ENCODE measurements at regions not wholly inside any gene's neighbourhood (a gene's known extent, or its start where the extent isn't known, plus 50 kb on each side); places are given as distances from the start of the nearest gene placed in this dataset.
"Not testable (repeated sequence)": the region's sequence is repeated elsewhere in the genome, so short reads cannot be mapped to it uniquely, and the experiment has no call there.

DNA sequence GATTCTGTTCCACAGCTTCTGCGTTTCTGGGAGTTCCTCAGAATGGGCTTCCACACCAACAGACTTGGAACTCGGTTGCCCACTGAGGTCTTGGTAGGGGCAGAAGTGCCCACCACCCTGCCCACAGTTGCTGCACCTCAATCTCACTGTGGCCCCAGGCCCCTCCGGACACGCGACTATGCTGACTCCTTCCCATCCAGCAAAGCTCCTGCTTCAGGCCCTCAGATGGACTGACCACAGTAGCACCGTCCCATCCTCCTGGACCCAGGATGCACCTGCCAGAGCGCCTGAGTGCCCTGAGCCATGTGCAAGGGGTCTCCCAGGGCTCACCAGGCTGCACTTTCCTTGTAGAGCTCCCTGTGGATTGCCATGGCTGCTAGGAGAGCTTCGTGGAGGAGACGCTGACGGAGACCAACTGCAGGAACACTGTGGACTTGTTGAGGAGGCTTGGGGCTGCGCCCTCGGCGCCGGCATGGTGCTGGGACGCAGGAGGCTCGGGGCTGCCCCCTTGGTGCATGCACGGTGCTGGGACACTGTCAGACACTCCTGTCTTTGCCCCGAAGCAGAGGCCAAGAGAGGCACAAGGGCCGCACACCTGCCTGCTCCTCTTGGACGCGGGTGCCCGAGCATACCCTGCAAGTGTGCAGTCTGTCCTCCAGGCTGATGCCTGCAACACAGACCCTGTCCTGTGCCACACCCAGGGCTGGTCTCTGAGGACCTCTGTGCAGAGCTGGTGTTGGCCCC lies 201.3 kb downstream of the LIPI start:
- not testable (repeated sequence) for H4K8ac ChIP-seq (replicated peaks; ENCODE audit: insufficient read length, low read depth, low read length); H2BK15ac ChIP-seq (ENCODE audit: low read depth, low read length); H3K14ac ChIP-seq (ENCODE audit: insufficient read depth, low read length); H3K4me1 Mint-ChIP-seq; H3K4me1 ChIP-seq (ENCODE audit: insufficient read depth, low read length); H2BK20ac ChIP-seq (ENCODE audit: low read depth, low read length, poor library complexity, severe bottlenecking); H3K27me3 Mint-ChIP-seq (ENCODE audit: low read depth); H4K91ac ChIP-seq (ENCODE audit: insufficient read length, low read depth, low read length); H3K4me3 Mint-ChIP-seq; H3K9ac ChIP-seq (ENCODE audit: extremely low read depth, insufficient read length, low read length); H3T11ph ChIP-seq (ENCODE audit: low read length); H4K20me1 ChIP-seq (ENCODE audit: control insufficient read depth, insufficient read depth, insufficient read length); H3K27ac ChIP-seq (ENCODE audit: insufficient read length, low read depth, low read length); H3K23me2 ChIP-seq (ENCODE audit: insufficient read length, low read depth, low read length, poor library complexity, severe bottlenecking); H2AFZ ChIP-seq (ENCODE audit: low read length); H2BK12ac ChIP-seq (ENCODE audit: insufficient read length, low read depth, low read length); H3K4me2 ChIP-seq (ENCODE audit: insufficient read depth, insufficient read length, low read length); H2BK120ac ChIP-seq (ENCODE audit: low read depth, low read length, poor library complexity, severe bottlenecking); H3K79me1 ChIP-seq (ENCODE audit: insufficient read depth, low read depth, low read length, poor library complexity, severe bottlenecking); H3K56ac ChIP-seq (ENCODE audit: insufficient read length, low read depth, low read length); H3K79me2 ChIP-seq (ENCODE audit: insufficient read depth, low read length); H2AK5ac ChIP-seq (ENCODE audit: insufficient read length, low read length); H3K27ac Mint-ChIP-seq; H3K4ac ChIP-seq (ENCODE audit: low read depth, low read length); H3K23ac ChIP-seq (ENCODE audit: insufficient read length, low read depth, low read length); H2BK5ac ChIP-seq (ENCODE audit: insufficient read length, low read length); DNase-seq; H3K27me3 ChIP-seq (ENCODE audit: insufficient read depth, low read length); H3K18ac ChIP-seq (ENCODE audit: insufficient read length, low read depth, low read length); H4K5ac ChIP-seq (ENCODE audit: insufficient read length, low read depth, low read length)
- Mint-ChIP-seq H3K36me3 (ENCODE audit: insufficient read depth in 1 of 3, low read depth in 3 of 3) (peaks cover 4 to 11% (median 8%) of the 10 kb centered on the region in 3 experiments; a peak in 6 of 7 replicates), H3K9me3 (peaks cover 57 to 74% of the 10 kb centered on the region in 2 experiments)
- WGBS (ENCODE audit: extremely low coverage, insufficient read length, low lambda C conversion rate) = no CpG with 5 or more reads among the region's 22 CpGs
- H3K9me3 ChIP-seq (ENCODE audit: control insufficient read depth, low read depth, low read length) = peaks cover 24% of the 10 kb centered on the region

- H3K27ac ChIP-seq (ENCODE audit: insufficient read length, low read depth, low read length); H3K18ac ChIP-seq (ENCODE audit: insufficient read length, low read depth, low read length); H2BK20ac ChIP-seq (ENCODE audit: low read depth, low read length, poor library complexity, severe bottlenecking); H3K4me1 ChIP-seq (ENCODE audit: insufficient read depth, low read length); H3K79me2 ChIP-seq (ENCODE audit: insufficient read depth, low read length); H2AK5ac ChIP-seq (ENCODE audit: insufficient read length, low read length); H4K91ac ChIP-seq (ENCODE audit: insufficient read length, low read depth, low read length); H2AFZ ChIP-seq (ENCODE audit: low read length); H3K4ac ChIP-seq (ENCODE audit: low read depth, low read length); DNase-seq; H3K4me1 Mint-ChIP-seq; H2BK12ac ChIP-seq (ENCODE audit: insufficient read length, low read depth, low read length); H3K79me1 ChIP-seq (ENCODE audit: insufficient read depth, low read depth, low read length, poor library complexity, severe bottlenecking); H2BK15ac ChIP-seq (ENCODE audit: low read depth, low read length); H4K8ac ChIP-seq (replicated peaks; ENCODE audit: insufficient read length, low read depth, low read length); H3K27ac Mint-ChIP-seq; H4K5ac ChIP-seq (ENCODE audit: insufficient read length, low read depth, low read length); H3K27me3 Mint-ChIP-seq (ENCODE audit: low read depth); H4K20me1 ChIP-seq (ENCODE audit: control insufficient read depth, insufficient read depth, insufficient read length); H2BK5ac ChIP-seq (ENCODE audit: insufficient read length, low read length); H2BK120ac ChIP-seq (ENCODE audit: low read depth, low read length, poor library complexity, severe bottlenecking); H3K4me2 ChIP-seq (ENCODE audit: insufficient read depth, insufficient read length, low read length); H3K23me2 ChIP-seq (ENCODE audit: insufficient read length, low read depth, low read length, poor library complexity, severe bottlenecking); H3K14ac ChIP-seq (ENCODE audit: insufficient read depth, low read length); H3K9ac ChIP-seq (ENCODE audit: extremely low read depth, insufficient read length, low read length); H3K56ac ChIP-seq (ENCODE audit: insufficient read length, low read depth, low read length); H3K23ac ChIP-seq (ENCODE audit: insufficient read length, low read depth, low read length); H3K27me3 ChIP-seq (ENCODE audit: insufficient read depth, low read length); H3K4me3 Mint-ChIP-seq; H3T11ph ChIP-seq (ENCODE audit: low read length): not testable (repeated sequence)
- H3K9me3 ChIP-seq (ENCODE audit: control insufficient read depth, low read depth, low read length) = peaks cover 24% of the 10 kb centered on the region
- Mint-ChIP-seq H3K36me3 (ENCODE audit: insufficient read depth in 1 of 3, low read depth in 3 of 3) (peaks cover 4 to 11% (median 8%) of the 10 kb centered on the region in 3 experiments; a peak in 6 of 7 replicates), H3K9me3 (peaks cover 58 to 75% of the 10 kb centered on the region in 2 experiments)
- no CpG with 5 or more reads among the region's 5 CpGs for WGBS (ENCODE audit: extremely low coverage, insufficient read length, low lambda C conversion rate)
Observed at GRCh38 chr21:14008436-14008835, 202.3 kb downstream of the LIPI start.

All from H9 (cell line).